SKM-1 treated with dmso at 0.1 percent for 144 hours (cell line): ENCODE measurements at regions not wholly inside any gene's neighbourhood (a gene's known extent, or its start where the extent isn't known, plus 50 kb on each side); places are given as distances from the start of the nearest gene placed in this dataset.

ENCODE experiments used
- DNase-seq: peaks from one replicate; lab custom pipeline; 2025; ENCODE audit not compliant: unreplicated experiment; lab: John Stamatoyannopoulos, UW

- no peak for DNase-seq
Observed at GRCh38 chr22:47630741-47631534, 868.5 kb downstream of the TBC1D22A start.

GRCh38 chr22:47629791-47630655 lies 867.6 kb downstream of the TBC1D22A start:
- DNase-seq, result no peak

GRCh38 chr22:47629273-47629711 lies 866.8 kb downstream of the TBC1D22A start:
- no peak for DNase-seq

GRCh38 chr22:47628477-47629272 lies 866.2 kb downstream of the TBC1D22A start:
- DNase-seq, result no peak

GRCh38 chr22:47627556-47628253 lies 865.3 kb downstream of the TBC1D22A start:
- DNase-seq, result no peak

GRCh38 chr22:47626428-47627390 lies 864.3 kb downstream of the TBC1D22A start:
- no peak for DNase-seq

- DNase-seq, result no peak
Observed at GRCh38 chr22:47625531-47626427, 863.3 kb downstream of the TBC1D22A start.

GRCh38 chr22:47625013-47625385 lies 862.5 kb downstream of the TBC1D22A start:
- DNase-seq, result no peak

- no peak for DNase-seq
Observed at GRCh38 chr22:47624252-47625012, 862.0 kb downstream of the TBC1D22A start.

- no peak for DNase-seq
Observed at GRCh38 chr22:47623763-47624148, 861.3 kb downstream of the TBC1D22A start.

- no peak for DNase-seq
Observed at GRCh38 chr22:47623066-47623762, 860.8 kb downstream of the TBC1D22A start.

- DNase-seq, result no peak
Observed at GRCh38 chr22:47622541-47622940, 860.1 kb downstream of the TBC1D22A start.

- DNase-seq, result no peak
Observed at GRCh38 chr22:47621253-47621652, 858.8 kb downstream of the TBC1D22A start.

- DNase-seq, result no peak
Observed at GRCh38 chr22:47620391-47620790, 857.9 kb downstream of the TBC1D22A start.

GRCh38 chr22:47619631-47620030 lies 857.2 kb downstream of the TBC1D22A start:
- no peak for DNase-seq

- no peak for DNase-seq
Observed at GRCh38 chr22:47618180-47619010, 855.9 kb downstream of the TBC1D22A start.
